ENCODE measurements at regions not wholly inside any gene's neighbourhood (a gene's known extent, or its start where the extent isn't known, plus 50 kb on each side); places are given as distances from the start of the nearest gene placed in this dataset.

GRCh38 chr18:51516478-51517038 is 319.1 kb upstream of the MEX3C start:
- no peak for TF ChIP-seq CTCF (IDR thresholded peaks at IDR 0.05)
- no peak for TF ChIP-seq POLR2A (IDR thresholded peaks at IDR 0.05; ENCODE audit: low read depth)
- TF ChIP-seq EP300 (IDR thresholded peaks at IDR 0.05) = no peak

All from esophagus muscularis mucosa (tissue), 4 donors.